Osteoblast (primary cell): ENCODE measurements at regions not wholly inside any gene's neighbourhood (a gene's known extent, or its start where the extent isn't known, plus 50 kb on each side); places are given as distances from the start of the nearest gene placed in this dataset.

Experiments
- DNase-seq: peaks from one replicate; pipeline ENCODE4 v3.0.0; 2011; ENCODE audit warnings: low spot score, mixed read lengths; ENCODE audit not compliant: insufficient read length; ENCODE audit errors: missing footprints
- H2AFZ ChIP-seq: 2 replicates; pipeline ENCODE4 v1.6.0; 2011; ENCODE audit warnings: mild to moderate bottlenecking, low read length
- H3K27ac ChIP-seq: 2 replicates; pipeline ENCODE4 v1.5.1; 2011; ENCODE audit warnings: mild to moderate bottlenecking, low read depth, low read length, moderate library complexity
- H3K27me3 ChIP-seq: 2 replicates; pipeline ENCODE4 v1.6.0; 2012; ENCODE audit warnings: mild to moderate bottlenecking, control low read depth, inconsistent platforms, low read length, moderate library complexity; ENCODE audit not compliant: insufficient read depth
- H3K36me3 ChIP-seq: 2 replicates; pipeline ENCODE4 v1.5.1; 2011; ENCODE audit warnings: mild to moderate bottlenecking, low read length, control low read depth, moderate library complexity; ENCODE audit not compliant: insufficient read depth
- H3K4me1 ChIP-seq: 2 replicates; pipeline ENCODE4 v1.5.1; 2011; ENCODE audit warnings: mild to moderate bottlenecking, low read length, control low read depth, moderate library complexity; ENCODE audit not compliant: insufficient read depth
- H3K4me2 ChIP-seq: 2 replicates; pipeline ENCODE4 v1.6.0; 2011; ENCODE audit warnings: mild to moderate bottlenecking, low read length; ENCODE audit not compliant: insufficient read depth
- H3K4me3 ChIP-seq: fragments of 200-600 bp; sonication (generic); 3 replicates; pipeline ENCODE4 v1.5.1; 2012; ENCODE audit warnings: mild to moderate bottlenecking, low read length, inconsistent platforms; ENCODE audit not compliant: insufficient read depth
- H3K79me2 ChIP-seq: 2 replicates; pipeline ENCODE4 v1.6.0; 2012; ENCODE audit warnings: mild to moderate bottlenecking, low read length, control low read depth, inconsistent platforms; ENCODE audit not compliant: insufficient read depth
- H3K9me3 ChIP-seq: 2 replicates; pipeline ENCODE4 v1.5.1; 2011; ENCODE audit warnings: low read depth, low read length, control low read depth
- H4K20me1 ChIP-seq: 2 replicates; pipeline ENCODE4 v1.6.0; 2012; ENCODE audit warnings: mild to moderate bottlenecking, low read length, control low read depth; ENCODE audit not compliant: insufficient read depth
- TF ChIP-seq, protein P1 (sequence below): IDR thresholded peaks from 2 replicates; pipeline ENCODE4 v1.5.1; 2011; ENCODE audit warnings: mild to moderate bottlenecking, low read depth, low read length, moderate library complexity; ENCODE audit errors: extremely low read depth

DNA sequence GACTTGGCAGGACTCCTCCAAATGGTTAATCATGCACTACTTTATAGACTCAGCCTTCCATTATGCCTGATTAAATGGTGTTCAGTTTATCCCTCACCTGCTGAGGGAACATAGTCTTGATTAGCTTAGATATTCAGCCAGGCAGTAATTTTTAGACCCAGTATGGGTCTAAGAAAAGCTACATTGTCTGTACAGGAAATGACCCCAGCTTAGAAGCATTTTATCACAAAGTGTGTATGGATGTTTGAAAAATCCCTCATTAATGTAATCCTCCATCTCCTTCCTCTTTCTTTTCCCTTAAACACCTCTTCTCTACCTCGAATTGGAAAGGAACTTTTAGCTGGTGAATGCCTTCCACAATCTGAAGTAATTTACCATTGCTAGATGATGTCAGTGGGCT, 252.2 kb upstream of the BMP2 start:
- DNase-seq: no peak
- Histone ChIP-seq H3K4me3 (no peak overlapping the region), H3K9me3 (no peaks in the 10 kb centered on the region), H3K36me3 (no peaks in the 10 kb centered on the region), H3K27me3 (peaks cover 11% of the 10 kb centered on the region), H3K79me2 (no peaks in the 10 kb centered on the region), H3K4me1 (no peaks in the 10 kb centered on the region), H2AFZ (no peak overlapping the region), H3K27ac (no peak overlapping the region), H3K4me2 (no peak overlapping the region), H4K20me1 (no peaks in the 10 kb centered on the region)
- TF ChIP-seq, protein P1, sequence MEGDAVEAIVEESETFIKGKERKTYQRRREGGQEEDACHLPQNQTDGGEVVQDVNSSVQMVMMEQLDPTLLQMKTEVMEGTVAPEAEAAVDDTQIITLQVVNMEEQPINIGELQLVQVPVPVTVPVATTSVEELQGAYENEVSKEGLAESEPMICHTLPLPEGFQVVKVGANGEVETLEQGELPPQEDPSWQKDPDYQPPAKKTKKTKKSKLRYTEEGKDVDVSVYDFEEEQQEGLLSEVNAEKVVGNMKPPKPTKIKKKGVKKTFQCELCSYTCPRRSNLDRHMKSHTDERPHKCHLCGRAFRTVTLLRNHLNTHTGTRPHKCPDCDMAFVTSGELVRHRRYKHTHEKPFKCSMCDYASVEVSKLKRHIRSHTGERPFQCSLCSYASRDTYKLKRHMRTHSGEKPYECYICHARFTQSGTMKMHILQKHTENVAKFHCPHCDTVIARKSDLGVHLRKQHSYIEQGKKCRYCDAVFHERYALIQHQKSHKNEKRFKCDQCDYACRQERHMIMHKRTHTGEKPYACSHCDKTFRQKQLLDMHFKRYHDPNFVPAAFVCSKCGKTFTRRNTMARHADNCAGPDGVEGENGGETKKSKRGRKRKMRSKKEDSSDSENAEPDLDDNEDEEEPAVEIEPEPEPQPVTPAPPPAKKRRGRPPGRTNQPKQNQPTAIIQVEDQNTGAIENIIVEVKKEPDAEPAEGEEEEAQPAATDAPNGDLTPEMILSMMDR: no peak

GRCh38 chr20:6513599-6513998, 253.9 kb upstream of the BMP2 start:
- H3K27ac ChIP-seq: no peak overlapping the region
- H3K9me3 ChIP-seq: no peaks in the 10 kb centered on the region
- H4K20me1 ChIP-seq: no peaks in the 10 kb centered on the region
- no peaks in the 10 kb centered on the region for H3K4me1 ChIP-seq
- H3K27me3 ChIP-seq: peaks cover 6% of the 10 kb centered on the region
- TF ChIP-seq, protein P1: no peak
- H3K36me3 ChIP-seq: no peaks in the 10 kb centered on the region
- no peak overlapping the region for H3K4me3 ChIP-seq
- no peak for DNase-seq
- no peaks in the 10 kb centered on the region for H3K79me2 ChIP-seq
- H3K4me2 ChIP-seq: no peak overlapping the region
- no peak overlapping the region for H2AFZ ChIP-seq

GRCh38 chr20:6509374-6509773, 258.1 kb upstream of the BMP2 start:
- Histone ChIP-seq H3K27me3 (no peaks in the 10 kb centered on the region), H3K9me3 (no peaks in the 10 kb centered on the region), H4K20me1 (no peaks in the 10 kb centered on the region), H3K4me3 (no peak overlapping the region), H3K4me2 (no peak overlapping the region), H2AFZ (no peak overlapping the region), H3K79me2 (no peaks in the 10 kb centered on the region), H3K4me1 (no peaks in the 10 kb centered on the region), H3K36me3 (no peaks in the 10 kb centered on the region), H3K27ac (no peak overlapping the region)
- TF ChIP-seq, protein P1: no peak
- no peak for DNase-seq

DNA sequence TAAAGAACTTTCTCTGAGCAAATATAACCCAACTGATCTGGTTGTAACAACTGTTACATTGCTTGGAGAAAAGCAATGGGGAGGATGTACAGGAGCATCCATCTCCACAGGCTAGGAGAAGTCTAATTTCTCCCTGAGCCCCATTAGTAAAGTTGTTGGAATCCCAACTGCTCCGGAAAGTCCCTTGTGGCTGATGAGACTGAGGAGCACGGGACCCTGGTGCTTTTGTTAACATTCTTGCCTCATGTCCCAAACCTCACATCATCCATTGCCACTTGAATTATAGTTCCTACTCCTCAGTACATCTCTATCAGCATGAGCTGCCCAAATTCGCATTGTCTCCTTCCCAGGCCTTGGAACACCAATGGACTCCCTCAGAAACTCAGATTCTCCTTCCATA, 260.6 kb upstream of the BMP2 start:
- no peaks in the 10 kb centered on the region for H4K20me1 ChIP-seq
- no peaks in the 10 kb centered on the region for H3K79me2 ChIP-seq
- H3K4me2 ChIP-seq: no peak overlapping the region
- no peaks in the 10 kb centered on the region for H3K27me3 ChIP-seq
- H3K4me3 ChIP-seq: no peak overlapping the region
- TF ChIP-seq, protein P1: no peak
- H2AFZ ChIP-seq: no peak overlapping the region
- H3K4me1 ChIP-seq: peaks cover 6% of the 10 kb centered on the region
- H3K9me3 ChIP-seq: no peaks in the 10 kb centered on the region
- H3K27ac ChIP-seq: no peak overlapping the region
- no peaks in the 10 kb centered on the region for H3K36me3 ChIP-seq
- no peak for DNase-seq
